AG04450 (cell line): ENCODE measurements at regions not wholly inside any gene's neighbourhood (a gene's known extent, or its start where the extent isn't known, plus 50 kb on each side); places are given as distances from the start of the nearest gene placed in this dataset.

Source experiments
- CTCF ChIA-PET: fragments of 300-600, 350-600 bp; formaldehyde crosslinking; extraction: SDS; loops from one replicate; lab custom pipeline; 2022; ENCODE audit warnings: antibody characterized with exemption, inconsistent platforms; lab: Charles Lee
- POLR2A ChIA-PET: fragments of 350-600 bp; formaldehyde crosslinking; extraction: SDS; loops from one replicate; lab custom pipeline; 2021; ENCODE audit warnings: antibody characterized with exemption, inconsistent platforms; lab: Yijun Ruan, JAX
- DNase-seq: peaks from one replicate; pipeline ENCODE4 v3.0.0-alpha.2; 2011; ENCODE audit warnings: low read depth, low spot score
- H3K27ac ChIP-seq: one replicate; pipeline ENCODE4 v1.5.1; 2012; ENCODE audit warnings: low read depth, low read length, control low read depth
- H3K27me3 ChIP-seq: one replicate; pipeline ENCODE4 v1.6.0; 2012; ENCODE audit warnings: low read length; ENCODE audit not compliant: control insufficient read depth, insufficient read depth
- H3K4me3 ChIP-seq: 2 replicates; pipeline ENCODE4 v1.5.1; 2011; ENCODE audit warnings: mild to moderate bottlenecking, low read depth, low read length, control low read depth
- H3K9me3 ChIP-seq: 2 replicates; pipeline ENCODE4 v1.5.1; 2012; ENCODE audit warnings: low read length; ENCODE audit not compliant: control insufficient read depth, insufficient read depth
- TF ChIP-seq, protein P1 (sequence below): IDR thresholded peaks from 2 replicates; pipeline ENCODE4 v1.5.1; 2011; ENCODE audit warnings: low read depth, low read length, control low read depth, inconsistent platforms

DNA sequence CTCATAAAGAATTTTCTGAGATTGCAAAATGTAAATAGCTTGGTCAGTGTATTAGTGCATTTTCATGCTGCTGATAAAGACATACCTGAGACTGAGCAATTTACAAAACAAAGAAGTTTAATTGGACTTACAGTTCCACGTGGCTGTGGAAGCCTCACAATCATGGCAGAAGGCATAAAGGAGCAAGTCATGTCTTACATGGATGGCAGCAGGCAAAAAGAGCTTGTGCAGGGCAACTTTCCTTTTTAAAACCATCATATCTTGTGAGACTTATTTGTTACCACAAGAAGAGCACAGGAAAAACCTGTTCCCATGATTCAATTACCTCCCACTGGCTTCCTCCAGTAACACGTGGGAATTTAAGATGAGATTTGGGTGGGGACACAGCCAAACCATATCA is 112.7 kb upstream of the HDDC2 start:
- Histone ChIP-seq H3K4me3 (no peak overlapping the region), H3K27me3 (no peaks in the 10 kb centered on the region), H3K9me3 (no peaks in the 10 kb centered on the region), H3K27ac (no peak overlapping the region)
- TF ChIP-seq, protein P1, sequence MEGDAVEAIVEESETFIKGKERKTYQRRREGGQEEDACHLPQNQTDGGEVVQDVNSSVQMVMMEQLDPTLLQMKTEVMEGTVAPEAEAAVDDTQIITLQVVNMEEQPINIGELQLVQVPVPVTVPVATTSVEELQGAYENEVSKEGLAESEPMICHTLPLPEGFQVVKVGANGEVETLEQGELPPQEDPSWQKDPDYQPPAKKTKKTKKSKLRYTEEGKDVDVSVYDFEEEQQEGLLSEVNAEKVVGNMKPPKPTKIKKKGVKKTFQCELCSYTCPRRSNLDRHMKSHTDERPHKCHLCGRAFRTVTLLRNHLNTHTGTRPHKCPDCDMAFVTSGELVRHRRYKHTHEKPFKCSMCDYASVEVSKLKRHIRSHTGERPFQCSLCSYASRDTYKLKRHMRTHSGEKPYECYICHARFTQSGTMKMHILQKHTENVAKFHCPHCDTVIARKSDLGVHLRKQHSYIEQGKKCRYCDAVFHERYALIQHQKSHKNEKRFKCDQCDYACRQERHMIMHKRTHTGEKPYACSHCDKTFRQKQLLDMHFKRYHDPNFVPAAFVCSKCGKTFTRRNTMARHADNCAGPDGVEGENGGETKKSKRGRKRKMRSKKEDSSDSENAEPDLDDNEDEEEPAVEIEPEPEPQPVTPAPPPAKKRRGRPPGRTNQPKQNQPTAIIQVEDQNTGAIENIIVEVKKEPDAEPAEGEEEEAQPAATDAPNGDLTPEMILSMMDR: no peak
- CTCF ChIA-PET: no interaction called here
- POLR2A ChIA-PET: no interaction called here
- no peak for DNase-seq

- H3K27me3 ChIP-seq: no peaks in the 10 kb centered on the region
- no peak overlapping the region for H3K4me3 ChIP-seq
- H3K27ac ChIP-seq: no peak overlapping the region
- H3K9me3 ChIP-seq: no peaks in the 10 kb centered on the region
- ChIA-PET POLR2A (interaction anchor here (0.7 kb wide), 1 partner anchor 331 kb away, joined by 12 read pairs; no protein-coding TSS in a partner anchor), CTCF (no interaction called here)
- TF ChIP-seq, protein P1: no peak
- no peak for DNase-seq
Measured at GRCh38 chr6:125415913-125416312, 114.1 kb upstream of the HDDC2 start.

DNA sequence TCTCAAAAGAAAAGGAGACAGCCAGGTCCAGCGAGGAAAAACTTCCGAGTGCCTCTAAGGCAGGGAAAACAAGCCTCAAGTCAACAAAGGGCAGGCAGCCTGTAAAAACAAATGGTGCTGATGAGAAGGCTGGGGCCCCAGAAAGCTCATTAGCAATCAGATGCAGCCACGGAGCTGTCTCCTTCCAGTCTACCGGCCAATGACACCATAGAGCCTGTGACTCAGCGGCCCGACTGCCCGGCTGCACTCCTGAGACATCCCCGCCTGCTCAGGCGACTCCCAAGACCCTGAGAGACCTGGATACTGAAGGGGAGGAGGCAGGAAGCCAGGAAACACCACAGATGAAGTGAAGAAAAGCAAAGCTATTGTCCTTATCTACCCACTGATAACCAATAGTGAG is 120.1 kb upstream of the HDDC2 start:
- no peaks in the 10 kb centered on the region for H3K9me3 ChIP-seq
- DNase-seq: no peak
- TF ChIP-seq, protein P1: no peak
- CTCF ChIA-PET: no interaction called here
- H3K27ac ChIP-seq: no peak overlapping the region
- no peak overlapping the region for H3K4me3 ChIP-seq
- H3K27me3 ChIP-seq: no peaks in the 10 kb centered on the region
- POLR2A ChIA-PET: no interaction called here

GRCh38 chr6:125423047-125423446 is 121.3 kb upstream of the HDDC2 start:
- TF ChIP-seq, protein P1: no peak

DNA sequence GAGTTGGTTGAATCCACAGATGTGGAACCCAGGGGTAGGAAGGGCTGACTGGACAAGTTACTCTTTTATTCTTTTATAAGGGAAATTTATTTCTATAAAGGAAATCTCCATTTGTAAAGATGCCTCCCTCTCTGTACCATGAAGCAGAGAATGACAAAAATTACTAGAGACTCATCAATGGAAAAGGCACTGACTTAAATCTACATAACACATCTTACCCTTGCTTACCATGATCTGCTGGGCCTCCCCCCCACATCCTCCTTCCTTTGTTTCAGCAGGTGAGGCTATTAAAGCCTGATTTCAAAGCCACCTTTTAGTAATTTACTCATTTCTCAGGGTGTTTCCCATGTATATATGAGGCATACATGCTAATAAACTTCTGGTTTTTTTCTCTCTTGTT is 130.2 kb upstream of the HDDC2 start:
- Histone ChIP-seq H3K27ac (no peak overlapping the region), H3K27me3 (no peaks in the 10 kb centered on the region), H3K4me3 (no peak overlapping the region), H3K9me3 (no peaks in the 10 kb centered on the region)
- DNase-seq: no peak
- ChIA-PET CTCF (no interaction called here), POLR2A (no interaction called here)
- TF ChIP-seq, protein P1: no peak

More at GRCh38 chr6:125423047-125423446, 121.3 kb upstream of the HDDC2 start:
- H3K27me3 ChIP-seq: no peaks in the 10 kb centered on the region
- DNase-seq: no peak
- H3K9me3 ChIP-seq: no peaks in the 10 kb centered on the region
- no peak overlapping the region for H3K27ac ChIP-seq
- POLR2A ChIA-PET: no interaction called here
- H3K4me3 ChIP-seq: no peak overlapping the region
- CTCF ChIA-PET: no interaction called here
